Osteocyte (in vitro differentiated cells): ENCODE measurements at regions not wholly inside any gene's neighbourhood (a gene's known extent, or its start where the extent isn't known, plus 50 kb on each side); places are given as distances from the start of the nearest gene placed in this dataset.

Experiments
- DNase-seq: peaks from one replicate; pipeline ENCODE4 v3.0.0; 2021; ENCODE audit warnings: mixed read lengths; ENCODE audit not compliant: unreplicated experiment; ENCODE audit errors: extremely low spot score
- H3K27ac Mint-ChIP-seq: one replicate; pipeline ENCODE4 v1.8.0; 2021; ENCODE audit warnings: mild to moderate bottlenecking, mixed read lengths; ENCODE audit not compliant: unreplicated experiment
- H3K27me3 Mint-ChIP-seq: one replicate; pipeline ENCODE4 v1.8.0; 2021; ENCODE audit warnings: mixed read lengths; ENCODE audit not compliant: unreplicated experiment
- H3K36me3 Mint-ChIP-seq: one replicate; pipeline ENCODE4 v1.8.0; 2021; ENCODE audit warnings: mixed read lengths; ENCODE audit not compliant: unreplicated experiment
- H3K4me1 Mint-ChIP-seq: one replicate; pipeline ENCODE4 v1.8.0; 2021; ENCODE audit warnings: mixed read lengths; ENCODE audit not compliant: unreplicated experiment
- H3K4me3 Mint-ChIP-seq: one replicate; pipeline ENCODE4 v1.8.0; 2021; ENCODE audit warnings: mild to moderate bottlenecking, moderate library complexity, mixed read lengths; ENCODE audit not compliant: unreplicated experiment
- H3K9me3 Mint-ChIP-seq: one replicate; pipeline ENCODE4 v1.8.0; 2021; ENCODE audit warnings: mixed read lengths; ENCODE audit not compliant: unreplicated experiment
- CTCF ChIP-seq: fragments of 200-600 bp; sonication (generic); IDR thresholded peaks from 2 replicates; pipeline ENCODE4 v1.5.0; 2021; ENCODE audit warnings: antibody characterized with exemption, mild to moderate bottlenecking, moderate library complexity

- no peak overlapping the region for H3K27ac Mint-ChIP-seq
These were observed 201.8 kb downstream of the SIPA1L2 start for GRCh38 chr1:232428036-232428645.

DNA sequence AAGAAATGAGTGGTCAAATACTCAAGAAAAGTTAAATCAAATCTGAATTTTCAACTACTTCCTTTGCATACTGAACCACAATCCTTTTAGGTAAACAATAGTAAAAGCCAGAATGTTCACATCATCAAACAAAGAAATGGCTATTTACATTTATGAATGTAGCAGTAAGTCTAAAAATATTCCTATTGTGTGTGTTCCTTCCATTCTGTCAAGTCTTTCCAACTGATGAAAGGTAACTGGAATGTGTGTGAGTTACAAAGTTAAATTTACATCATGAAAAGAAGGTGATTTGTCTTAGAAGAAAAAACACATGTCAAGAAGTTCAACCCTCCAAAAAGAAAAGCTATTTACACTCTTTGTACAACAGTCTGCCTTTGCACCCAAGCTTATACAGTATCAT, 203.1 kb downstream of the SIPA1L2 start:
- Mint-ChIP-seq H3K9me3 (no peaks in the 10 kb centered on the region), H3K27ac (no peak overlapping the region), H3K27me3 (no peaks in the 10 kb centered on the region), H3K36me3 (peaks cover 27% of the 10 kb centered on the region), H3K4me1 (peaks cover 26% of the 10 kb centered on the region), H3K4me3 (no peak overlapping the region)
- no peak for TF ChIP-seq CTCF
- no peak for DNase-seq

More at GRCh38 chr1:232428036-232428645, 201.8 kb downstream of the SIPA1L2 start:
- Mint-ChIP-seq H3K4me1 (peaks cover 35% of the 10 kb centered on the region), H3K27me3 (no peaks in the 10 kb centered on the region), H3K4me3 (no peak overlapping the region), H3K36me3 (peaks cover 18% of the 10 kb centered on the region), H3K9me3 (no peaks in the 10 kb centered on the region)
- DNase-seq = no peak
- TF ChIP-seq CTCF = no peak

DNA sequence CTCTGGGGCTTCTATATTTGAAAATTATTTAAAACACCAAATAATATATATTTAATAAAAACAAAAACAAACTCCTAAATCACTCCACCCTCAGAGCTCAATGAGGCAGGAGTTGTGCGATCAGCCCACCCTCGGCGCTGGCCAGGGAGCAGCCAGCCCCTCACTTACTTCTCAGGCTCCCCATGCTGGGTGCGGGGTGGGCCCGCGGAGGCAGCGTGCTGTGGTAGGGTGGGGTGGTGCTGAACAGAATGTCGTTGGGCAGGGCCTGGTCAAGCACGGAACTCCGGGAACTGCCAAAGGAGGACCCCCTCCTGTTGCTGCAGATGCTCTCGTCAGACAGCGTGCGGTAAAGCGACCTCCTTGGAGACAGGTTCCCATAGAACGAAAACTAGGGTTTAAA, 204.5 kb downstream of the SIPA1L2 start:
- Mint-ChIP-seq H3K9me3 (no peaks in the 10 kb centered on the region), H3K36me3 (peaks cover 24% of the 10 kb centered on the region)

DNA sequence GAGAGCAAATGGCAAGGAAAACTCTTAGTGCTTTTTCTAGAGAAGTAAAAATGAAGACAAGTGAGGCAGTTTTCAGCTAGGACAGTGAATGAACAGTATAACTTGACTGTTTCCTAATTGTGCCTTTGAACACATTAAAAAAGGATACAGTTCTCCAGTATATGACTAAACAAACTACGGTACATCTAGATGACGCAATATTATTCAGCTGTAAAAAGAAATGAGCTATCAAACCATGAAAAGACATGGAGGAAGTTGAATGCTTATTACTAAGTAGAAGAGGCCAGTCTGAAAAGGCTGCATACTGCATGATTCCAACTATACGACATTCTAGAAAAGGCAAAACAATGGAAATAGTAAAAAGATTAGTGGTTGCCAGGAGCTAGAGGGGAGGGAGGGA, 206.3 kb downstream of the SIPA1L2 start:
- no peaks in the 10 kb centered on the region for H3K27me3 Mint-ChIP-seq
- no peak overlapping the region for H3K4me3 Mint-ChIP-seq
- peaks cover 6% of the 10 kb centered on the region for H3K4me1 Mint-ChIP-seq
- TF ChIP-seq CTCF = no peak
- no peaks in the 10 kb centered on the region for H3K9me3 Mint-ChIP-seq
- no peak for DNase-seq
- no peak overlapping the region for H3K27ac Mint-ChIP-seq
- H3K36me3 Mint-ChIP-seq = peaks cover 31% of the 10 kb centered on the region

More for the DNA sequence above, 204.5 kb downstream of the SIPA1L2 start:
- no peak for DNase-seq
- peaks cover 21% of the 10 kb centered on the region for H3K4me1 Mint-ChIP-seq
- H3K27ac Mint-ChIP-seq = no peak overlapping the region
- H3K4me3 Mint-ChIP-seq = no peak overlapping the region
- TF ChIP-seq CTCF = no peak
- no peaks in the 10 kb centered on the region for H3K27me3 Mint-ChIP-seq

- H3K27me3 Mint-ChIP-seq = no peaks in the 10 kb centered on the region
- DNase-seq = no peak
- peaks cover 31% of the 10 kb centered on the region for H3K36me3 Mint-ChIP-seq
These were observed 207.0 kb downstream of the SIPA1L2 start for GRCh38 chr1:232422898-232423297.

More at GRCh38 chr1:232422898-232423297, 207.0 kb downstream of the SIPA1L2 start:
- no peak for TF ChIP-seq CTCF
- Mint-ChIP-seq H3K27ac (no peak overlapping the region), H3K4me3 (no peak overlapping the region), H3K4me1 (peaks cover 2% of the 10 kb centered on the region), H3K9me3 (no peaks in the 10 kb centered on the region)
